ENCODE measurements at regions not wholly inside any gene's neighbourhood (a gene's known extent, or its start where the extent isn't known, plus 50 kb on each side); places are given as distances from the start of the nearest gene placed in this dataset.
A peak's percentile ranks its signal among the peaks of the same experiment; 100 is the strongest.

DNA sequence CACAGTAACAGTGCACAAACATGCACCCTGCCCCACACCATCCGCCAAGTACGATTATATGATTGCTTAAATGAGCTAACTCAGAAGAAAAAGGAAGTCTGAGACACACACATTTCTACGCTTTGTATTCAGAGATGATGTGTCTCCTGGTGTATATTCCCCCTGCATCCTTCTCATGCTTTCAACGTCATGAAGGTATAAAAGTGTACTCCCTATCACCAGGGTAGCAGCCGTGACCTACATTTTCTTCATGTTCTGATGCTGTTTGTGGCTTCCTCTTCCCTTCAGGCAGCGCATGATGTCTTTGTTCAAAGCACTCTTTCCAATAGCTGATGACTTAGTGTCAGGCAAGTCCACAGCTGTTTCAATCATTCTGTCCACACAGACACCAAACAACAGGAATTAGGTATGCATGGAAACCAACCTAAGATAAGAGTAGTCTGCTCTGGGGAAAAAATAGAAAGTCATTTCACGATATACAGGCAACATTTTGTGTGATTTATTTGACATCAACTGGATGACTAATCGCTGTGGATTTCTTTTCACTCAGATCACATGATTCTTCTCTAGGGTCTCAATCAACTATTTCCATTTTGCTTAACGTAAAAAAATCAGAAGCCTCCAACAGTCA lies 269.4 kb upstream of the PTGER4 start:
- intact Hi-C loops (cut with DNase I) = no loop called here
- H3K9me3 ChIP-seq = no peaks in the 10 kb centered on the region
- 37 to 44% (median 41%) methylated on average over 9 of the region's 9 CpGs for WGBS, 4 donors
- DNase-seq (peak in 2 of 5 donors; percentile 28 to 33), ATAC-seq (peak; percentile 49 to 87 (median 58))
- H3K27ac ChIP-seq = peak overlapping the region in 11 of 12 donors; percentile 36 to 79 (median 62)
- TF ChIP-seq POLR2A (IDR thresholded peaks at IDR 0.05) = no peak
- TF ChIP-seq CTCF (IDR thresholded peaks at IDR 0.05) = no peak
- H3K4me3 ChIP-seq = peak overlapping the region in 1 of 12 donors; percentile 1
- no peaks in the 10 kb centered on the region for H3K36me3 ChIP-seq
- no peaks in the 10 kb centered on the region for H3K27me3 ChIP-seq
- H3K4me1 ChIP-seq = peaks cover 0 to 85% (median 26%) of the 10 kb centered on the region in 12 donors

- intact Hi-C loops (cut with DNase I) = loop anchor here in 1 of 10 donors (10.0 kb wide), 1 partner anchor 275 kb away; no protein-coding TSS in a partner anchor
- ATAC-seq (peak in 1 of 4 donors; percentile 55), DNase-seq (peak in 1 of 5 donors; percentile 33)
- TF ChIP-seq CTCF (IDR thresholded peaks at IDR 0.05) (no peak), POLR2A (IDR thresholded peaks at IDR 0.05) (no peak)
- H3K27me3 ChIP-seq = no peaks in the 10 kb centered on the region
- 53 to 61% (median 55%) methylated on average over 4 of the region's 4 CpGs for WGBS, 4 donors
- H3K4me1 ChIP-seq = peaks cover 0 to 92% (median 28%) of the 10 kb centered on the region in 12 donors
- peak overlapping the region in 1 of 12 donors; percentile 1 for H3K4me3 ChIP-seq
- H3K27ac ChIP-seq = peak overlapping the region in 10 of 12 donors; percentile 37 to 79 (median 64)
- no peaks in the 10 kb centered on the region for H3K36me3 ChIP-seq
- no peaks in the 10 kb centered on the region for H3K9me3 ChIP-seq
These were observed 270.1 kb upstream of the PTGER4 start for GRCh38 chr5:40409601-40410000.

DNA sequence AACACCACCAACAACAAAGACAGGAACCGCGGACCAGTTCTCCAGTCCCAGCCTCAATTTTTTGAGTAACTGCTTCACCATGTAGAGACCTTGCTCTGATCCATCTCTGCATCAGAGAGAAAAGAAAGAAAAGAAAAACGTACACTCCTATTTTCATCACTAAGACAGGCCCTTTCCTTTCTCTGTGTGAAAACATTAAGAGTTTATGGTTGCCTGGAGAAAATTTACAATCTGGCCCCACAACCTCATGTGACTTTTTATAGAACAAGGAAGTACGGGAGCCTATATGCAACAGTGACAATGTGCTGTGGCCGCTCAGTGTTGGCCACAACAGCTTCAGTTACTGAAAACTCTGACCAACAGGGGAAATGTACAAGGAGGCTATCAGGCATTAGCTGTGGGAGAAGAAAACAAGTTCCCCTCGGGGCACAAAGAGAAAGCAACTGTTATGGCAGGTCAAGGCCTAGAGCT lies 272.9 kb upstream of the PTGER4 start:
- Histone ChIP-seq H3K9me3 (no peaks in the 10 kb centered on the region), H3K36me3 (no peaks in the 10 kb centered on the region), H3K27ac (peak overlapping the region; percentile 15 to 90 (median 49)), H3K4me1 (peaks cover 0 to 83% (median 28%) of the 10 kb centered on the region in 12 donors), H3K27me3 (no peaks in the 10 kb centered on the region), H3K4me3 (no peak overlapping the region)
- DNase-seq (no peak), ATAC-seq (peak in 3 of 4 donors; percentile 6 to 40 (median 23))
- intact Hi-C loops (cut with DNase I) = loop anchor here in 1 of 10 donors (10.0 kb wide), 1 partner anchor 278 kb away; no protein-coding TSS in a partner anchor
- TF ChIP-seq CTCF (IDR thresholded peaks at IDR 0.05) (no peak), POLR2A (IDR thresholded peaks at IDR 0.05) (no peak)
- 47 to 56% (median 54%) methylated on average over 6 of the region's 6 CpGs for WGBS, 4 donors

GRCh38 chr5:40405996-40406740 lies 273.5 kb upstream of the PTGER4 start:
- ATAC-seq (peak in 1 of 4 donors; percentile 10), DNase-seq (no peak)
- H3K4me1 ChIP-seq = peaks cover 0 to 83% (median 29%) of the 10 kb centered on the region in 12 donors
- intact Hi-C loops (cut with DNase I) = loop anchor here in 1 of 10 donors (10.0 kb wide), 1 partner anchor 279 kb away; no protein-coding TSS in a partner anchor
- no peaks in the 10 kb centered on the region for H3K27me3 ChIP-seq
- no peaks in the 10 kb centered on the region for H3K9me3 ChIP-seq
- TF ChIP-seq CTCF (IDR thresholded peaks at IDR 0.05) = no peak
- TF ChIP-seq POLR2A (IDR thresholded peaks at IDR 0.05) = no peak
- H3K36me3 ChIP-seq = no peaks in the 10 kb centered on the region
- no peak overlapping the region for H3K4me3 ChIP-seq
- peak overlapping the region; percentile 16 to 90 (median 49) for H3K27ac ChIP-seq
- WGBS, 4 donors = 30 to 43% (median 40%) methylated on average over 5 of the region's 5 CpGs

All from heart left ventricle (tissue), 16 donors.